ENCODE measurements at regions not wholly inside any gene's neighbourhood (a gene's known extent, or its start where the extent isn't known, plus 50 kb on each side); places are given as distances from the start of the nearest gene placed in this dataset.
"Not testable (repeated sequence)": the region's sequence is repeated elsewhere in the genome, so short reads cannot be mapped to it uniquely, and the experiment has no call there.

DNA sequence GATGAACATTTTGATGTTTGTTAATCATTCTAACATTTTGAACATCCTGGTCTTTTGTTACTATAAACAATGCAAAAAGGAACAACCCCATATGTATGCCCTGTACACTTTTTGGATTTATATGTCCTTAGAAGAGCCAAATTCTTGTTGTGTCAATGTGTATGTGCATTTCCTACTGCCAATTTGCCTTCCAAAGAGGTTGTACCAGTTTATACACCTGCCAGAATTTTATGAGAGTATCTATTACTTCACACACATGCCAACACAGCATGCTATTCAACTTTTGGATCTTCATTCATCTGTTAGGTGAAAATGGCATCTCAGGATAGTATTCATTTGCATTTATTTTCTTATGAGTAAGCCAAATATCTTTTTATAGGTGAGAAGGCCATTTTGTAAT is 162.0 kb upstream of the SEMA6A start:
- H3K9me3 ChIP-seq (ENCODE audit: control insufficient read depth in 1 of 2, low read length in 2 of 2) = no peaks in the 10 kb centered on the region
- no peak overlapping the region for H3K9ac ChIP-seq (ENCODE audit: low read depth in 1 of 2, low read length in 2 of 2)
- H3K4me1 ChIP-seq (ENCODE audit: control insufficient read depth in 1 of 2, insufficient read depth in 2 of 2, low read length in 2 of 2) = no peaks in the 10 kb centered on the region
- H3K36me3 ChIP-seq (ENCODE audit: control insufficient read depth in 1 of 2, insufficient read depth in 2 of 2, low read length in 2 of 2) = no peaks in the 10 kb centered on the region
- H3K4me3 ChIP-seq (ENCODE audit: low read depth in 1 of 2, low read length in 2 of 2) = no peak overlapping the region
- H3K27me3 ChIP-seq (ENCODE audit: control insufficient read depth in 1 of 2, insufficient read depth in 2 of 2, low read length in 2 of 2) = no peaks in the 10 kb centered on the region
- H3K27ac ChIP-seq (ENCODE audit: low read depth, low read length) = no peak overlapping the region

DNA sequence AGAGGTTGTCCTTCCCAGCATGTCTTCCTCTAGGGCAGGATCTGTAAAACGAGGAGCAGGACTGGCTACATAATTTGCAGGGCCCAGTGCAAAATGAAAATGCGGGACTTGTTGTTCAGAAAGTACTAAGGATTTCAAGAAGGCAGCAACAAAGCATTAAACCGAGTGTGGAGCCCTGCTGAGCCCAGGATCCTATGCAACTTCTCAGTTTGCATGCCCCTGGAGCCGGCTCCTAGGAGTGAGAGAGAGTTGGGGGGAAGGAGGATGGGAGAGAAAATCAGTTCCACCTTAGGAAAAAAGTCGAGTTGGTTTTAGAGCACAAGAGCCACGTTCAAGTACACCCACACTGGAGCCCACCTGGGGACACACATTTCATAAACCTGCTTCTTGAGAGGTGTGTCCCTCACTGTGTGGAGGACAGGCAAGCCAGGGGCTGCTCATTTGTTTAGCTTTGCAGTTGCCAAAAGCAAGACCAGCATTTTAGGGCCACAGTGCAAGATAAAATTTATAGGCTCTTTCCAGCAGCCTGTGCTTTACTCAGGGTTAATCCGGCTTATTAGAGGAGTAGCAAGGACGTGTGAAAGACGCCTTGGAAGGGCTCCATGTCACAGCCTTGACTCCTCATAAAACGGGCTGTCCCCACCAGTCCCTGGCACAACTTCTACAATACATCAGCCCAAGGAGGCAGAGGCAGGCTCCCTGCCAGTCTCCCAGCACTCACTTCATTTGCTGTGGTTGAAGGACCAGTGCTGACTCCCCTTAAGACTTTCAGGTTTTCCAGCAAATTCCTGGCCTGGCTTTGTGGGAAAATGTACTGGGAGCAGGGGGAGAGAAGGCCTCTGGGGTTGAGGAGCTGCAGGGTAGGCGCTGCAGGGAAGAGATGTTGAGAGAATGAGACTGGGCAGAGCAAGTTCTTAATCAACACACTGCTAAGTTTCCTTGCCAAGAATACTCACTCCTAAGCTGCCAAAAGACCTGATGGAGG is 159.7 kb upstream of the SEMA6A start:
- no peak overlapping the region for H3K4me3 ChIP-seq (ENCODE audit: low read depth in 1 of 2, low read length in 2 of 2)
- H3K9me3 ChIP-seq (ENCODE audit: control insufficient read depth in 1 of 2, low read length in 2 of 2) = no peaks in the 10 kb centered on the region
- no peaks in the 10 kb centered on the region for H3K36me3 ChIP-seq (ENCODE audit: control insufficient read depth in 1 of 2, insufficient read depth in 2 of 2, low read length in 2 of 2)
- no peak overlapping the region for H3K9ac ChIP-seq (ENCODE audit: low read depth in 1 of 2, low read length in 2 of 2)
- no peaks in the 10 kb centered on the region for H3K4me1 ChIP-seq (ENCODE audit: control insufficient read depth in 1 of 2, insufficient read depth in 2 of 2, low read length in 2 of 2)
- no peaks in the 10 kb centered on the region for H3K27me3 ChIP-seq (ENCODE audit: control insufficient read depth in 1 of 2, insufficient read depth in 2 of 2, low read length in 2 of 2)
- no peak overlapping the region for H3K27ac ChIP-seq (ENCODE audit: low read depth, low read length)

DNA sequence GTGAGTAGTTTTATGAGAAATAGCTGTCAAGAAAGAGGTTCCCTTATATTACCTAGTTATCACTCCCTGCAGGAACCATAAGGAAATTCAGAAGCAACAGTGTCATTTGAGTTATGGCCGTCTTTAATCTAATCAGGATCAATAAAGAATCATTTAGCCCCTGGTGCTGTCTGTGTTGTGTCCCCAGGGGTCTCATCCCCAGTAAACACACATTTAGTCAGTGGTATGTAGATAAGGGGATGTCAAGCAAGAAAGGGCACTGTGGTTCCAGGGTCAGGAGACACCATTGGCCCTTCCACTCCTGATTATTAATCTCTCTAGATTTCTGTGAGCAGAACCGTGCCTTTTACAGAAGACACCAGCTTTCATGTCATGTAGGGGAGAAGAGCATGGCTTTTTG is 158.0 kb upstream of the SEMA6A start:
- no peaks in the 10 kb centered on the region for H3K4me1 ChIP-seq (ENCODE audit: control insufficient read depth in 1 of 2, insufficient read depth in 2 of 2, low read length in 2 of 2)

DNA sequence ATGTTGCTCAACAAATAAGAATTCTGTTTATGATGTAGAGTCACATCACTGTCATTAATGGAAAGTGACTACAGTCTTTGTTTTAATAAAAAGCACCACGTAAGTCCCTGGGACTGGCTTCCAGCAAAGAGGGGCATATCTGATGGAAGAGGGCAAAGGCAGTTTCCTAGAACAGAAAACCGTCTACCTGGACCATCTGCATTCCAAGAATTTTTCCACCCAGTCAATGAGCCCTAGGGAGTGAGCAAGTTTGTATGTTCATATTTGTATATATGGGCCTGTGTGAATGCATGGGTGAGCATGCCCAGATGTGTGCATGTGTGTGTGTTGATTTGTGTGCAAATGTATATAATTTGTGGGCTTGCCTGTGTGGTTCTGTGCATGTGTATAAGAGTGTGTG is 156.8 kb upstream of the SEMA6A start:
- Histone ChIP-seq H3K4me1 (ENCODE audit: control insufficient read depth in 1 of 2, insufficient read depth in 2 of 2, low read length in 2 of 2) (no peaks in the 10 kb centered on the region), H3K9me3 (ENCODE audit: control insufficient read depth in 1 of 2, low read length in 2 of 2) (no peaks in the 10 kb centered on the region), H3K4me3 (ENCODE audit: low read depth in 1 of 2, low read length in 2 of 2) (no peak overlapping the region), H3K36me3 (ENCODE audit: control insufficient read depth in 1 of 2, insufficient read depth in 2 of 2, low read length in 2 of 2) (no peaks in the 10 kb centered on the region), H3K27me3 (ENCODE audit: control insufficient read depth in 1 of 2, insufficient read depth in 2 of 2, low read length in 2 of 2) (no peaks in the 10 kb centered on the region), H3K9ac (ENCODE audit: low read depth in 1 of 2, low read length in 2 of 2) (no peak overlapping the region), H3K27ac (ENCODE audit: low read depth, low read length) (no peak overlapping the region)

More for the DNA sequence above, 158.0 kb upstream of the SEMA6A start:
- Histone ChIP-seq H3K27me3 (ENCODE audit: control insufficient read depth in 1 of 2, insufficient read depth in 2 of 2, low read length in 2 of 2) (no peaks in the 10 kb centered on the region), H3K36me3 (ENCODE audit: control insufficient read depth in 1 of 2, insufficient read depth in 2 of 2, low read length in 2 of 2) (no peaks in the 10 kb centered on the region), H3K9ac (ENCODE audit: low read depth in 1 of 2, low read length in 2 of 2) (no peak overlapping the region), H3K9me3 (ENCODE audit: control insufficient read depth in 1 of 2, low read length in 2 of 2) (no peaks in the 10 kb centered on the region), H3K4me3 (ENCODE audit: low read depth in 1 of 2, low read length in 2 of 2) (no peak overlapping the region), H3K27ac (ENCODE audit: low read depth, low read length) (no peak overlapping the region)

DNA sequence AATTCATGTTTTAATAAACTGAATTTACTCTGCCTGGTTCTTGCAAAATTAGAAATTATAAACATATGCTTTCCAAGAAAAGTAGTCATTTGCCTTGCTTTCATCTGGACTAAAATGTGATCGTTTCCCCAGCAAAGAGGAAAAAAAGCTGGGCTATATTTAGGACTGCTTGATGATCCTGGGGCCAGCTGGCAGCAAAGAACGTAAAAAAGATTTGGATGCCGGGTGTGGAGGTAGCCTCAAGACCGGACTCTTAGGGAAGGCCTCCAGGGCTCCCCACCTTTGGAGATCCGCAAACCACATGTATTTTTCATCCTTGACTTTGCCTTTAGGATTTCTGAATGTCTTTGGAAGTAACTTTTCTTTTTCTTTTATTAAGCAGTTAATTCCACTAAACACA is 156.1 kb upstream of the SEMA6A start:
- Histone ChIP-seq H3K4me1 (ENCODE audit: control insufficient read depth in 1 of 2, insufficient read depth in 2 of 2, low read length in 2 of 2) (no peaks in the 10 kb centered on the region), H3K4me3 (ENCODE audit: low read depth in 1 of 2, low read length in 2 of 2) (no peak overlapping the region), H3K9me3 (ENCODE audit: control insufficient read depth in 1 of 2, low read length in 2 of 2) (no peaks in the 10 kb centered on the region), H3K27ac (ENCODE audit: low read depth, low read length) (no peak overlapping the region), H3K9ac (ENCODE audit: low read depth in 1 of 2, low read length in 2 of 2) (no peak overlapping the region), H3K27me3 (ENCODE audit: control insufficient read depth in 1 of 2, insufficient read depth in 2 of 2, low read length in 2 of 2) (no peaks in the 10 kb centered on the region), H3K36me3 (ENCODE audit: control insufficient read depth in 1 of 2, insufficient read depth in 2 of 2, low read length in 2 of 2) (no peaks in the 10 kb centered on the region)

DNA sequence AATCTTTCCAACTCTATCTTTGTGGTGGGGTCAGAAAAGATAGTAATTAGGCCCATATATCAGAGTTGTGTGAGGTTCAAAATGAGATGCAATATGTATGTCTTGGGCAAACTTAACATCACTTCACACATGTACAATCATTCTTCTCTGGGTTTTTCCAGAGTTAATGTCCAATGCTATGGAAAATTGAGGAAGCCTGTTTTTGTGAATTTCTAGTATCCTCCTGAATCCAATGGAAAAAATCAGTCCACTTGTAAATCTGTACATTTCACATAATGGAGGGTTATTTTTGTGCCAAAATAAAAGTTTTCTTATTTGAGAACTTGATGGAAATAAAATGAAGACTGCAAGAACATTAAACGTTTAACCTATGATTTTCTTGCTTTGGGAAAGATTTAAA is 155.6 kb upstream of the SEMA6A start:
- no peak overlapping the region for H3K4me3 ChIP-seq (ENCODE audit: low read depth in 1 of 2, low read length in 2 of 2)
- no peaks in the 10 kb centered on the region for H3K36me3 ChIP-seq (ENCODE audit: control insufficient read depth in 1 of 2, insufficient read depth in 2 of 2, low read length in 2 of 2)
- no peak overlapping the region for H3K9ac ChIP-seq (ENCODE audit: low read depth in 1 of 2, low read length in 2 of 2)
- H3K27me3 ChIP-seq (ENCODE audit: control insufficient read depth in 1 of 2, insufficient read depth in 2 of 2, low read length in 2 of 2) = no peaks in the 10 kb centered on the region
- no peaks in the 10 kb centered on the region for H3K4me1 ChIP-seq (ENCODE audit: control insufficient read depth in 1 of 2, insufficient read depth in 2 of 2, low read length in 2 of 2)
- no peak overlapping the region for H3K27ac ChIP-seq (ENCODE audit: low read depth, low read length)
- no peaks in the 10 kb centered on the region for H3K9me3 ChIP-seq (ENCODE audit: control insufficient read depth in 1 of 2, low read length in 2 of 2)

DNA sequence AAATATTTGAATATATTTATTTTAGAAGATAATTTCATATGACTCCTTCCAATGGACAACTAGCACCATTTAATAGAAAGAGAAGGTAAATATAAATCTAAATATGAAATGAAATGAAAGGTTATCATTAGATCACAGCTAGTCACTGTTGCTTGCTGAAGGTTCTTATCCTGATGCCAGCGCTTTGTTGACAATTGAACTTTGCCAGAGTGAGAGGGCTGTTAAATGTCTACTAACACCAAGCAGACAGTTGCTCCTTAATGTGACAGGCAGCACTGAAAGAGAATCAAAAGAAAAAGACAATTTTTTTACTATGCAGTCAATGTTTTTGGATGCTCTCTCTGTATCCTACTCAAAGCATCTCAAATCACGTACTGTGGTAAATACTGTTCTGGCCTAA is 152.6 kb upstream of the SEMA6A start:
- Histone ChIP-seq H3K4me1 (ENCODE audit: control insufficient read depth in 1 of 2, insufficient read depth in 2 of 2, low read length in 2 of 2) (no peaks in the 10 kb centered on the region), H3K9ac (ENCODE audit: low read depth in 1 of 2, low read length in 2 of 2) (no peak overlapping the region), H3K4me3 (ENCODE audit: low read depth in 1 of 2, low read length in 2 of 2) (no peak overlapping the region), H3K27me3 (ENCODE audit: control insufficient read depth in 1 of 2, insufficient read depth in 2 of 2, low read length in 2 of 2) (no peaks in the 10 kb centered on the region), H3K9me3 (ENCODE audit: control insufficient read depth in 1 of 2, low read length in 2 of 2) (no peaks in the 10 kb centered on the region), H3K27ac (ENCODE audit: low read depth, low read length) (no peak overlapping the region), H3K36me3 (ENCODE audit: control insufficient read depth in 1 of 2, insufficient read depth in 2 of 2, low read length in 2 of 2) (no peaks in the 10 kb centered on the region)

DNA sequence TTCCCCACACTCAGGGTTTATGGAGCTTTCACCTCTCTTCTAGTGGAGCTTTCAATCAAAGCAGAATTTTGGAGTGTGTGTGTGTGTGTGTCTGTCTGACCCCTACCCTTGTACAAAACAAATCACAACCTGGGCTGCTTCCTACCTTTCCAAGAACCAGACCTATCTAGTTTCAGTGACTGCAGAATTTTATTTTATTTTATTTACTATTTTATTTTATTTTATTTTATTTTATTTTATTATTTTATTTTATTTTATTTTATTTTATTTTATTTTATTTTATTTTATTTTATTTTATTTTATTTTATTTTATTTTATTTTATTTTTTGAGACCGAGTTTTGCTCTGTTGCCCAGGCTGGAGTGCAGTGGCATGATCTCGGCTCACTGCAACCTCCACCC is 151.6 kb upstream of the SEMA6A start:
- H3K36me3 ChIP-seq (ENCODE audit: control insufficient read depth in 1 of 2, insufficient read depth in 2 of 2, low read length in 2 of 2); H3K4me1 ChIP-seq (ENCODE audit: control insufficient read depth in 1 of 2, insufficient read depth in 2 of 2, low read length in 2 of 2); H3K9ac ChIP-seq (ENCODE audit: low read depth in 1 of 2, low read length in 2 of 2); H3K4me3 ChIP-seq (ENCODE audit: low read depth in 1 of 2, low read length in 2 of 2); H3K27ac ChIP-seq (ENCODE audit: low read depth, low read length); H3K27me3 ChIP-seq (ENCODE audit: control insufficient read depth in 1 of 2, insufficient read depth in 2 of 2, low read length in 2 of 2); H3K9me3 ChIP-seq (ENCODE audit: control insufficient read depth in 1 of 2, low read length in 2 of 2): not testable (repeated sequence)

DNA sequence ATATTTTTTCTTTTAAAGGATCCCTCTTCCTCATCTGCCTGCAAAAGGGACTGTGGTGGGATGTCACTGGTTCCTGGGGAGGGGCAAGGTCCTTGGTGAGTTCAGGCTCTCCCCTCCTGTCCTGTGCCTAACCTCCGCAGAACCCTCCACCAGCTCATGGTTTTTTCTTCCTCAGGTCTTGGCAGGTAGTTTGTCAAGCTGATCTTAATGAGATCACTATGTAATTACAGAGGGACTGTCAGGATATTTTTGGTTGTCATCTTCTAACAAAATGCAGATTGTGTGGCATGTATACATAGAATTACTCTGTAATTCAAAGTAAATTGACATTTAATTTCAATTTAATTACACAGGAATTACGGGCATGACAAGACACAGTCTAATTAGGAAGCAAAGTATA is 150.3 kb upstream of the SEMA6A start:
- Histone ChIP-seq H3K27me3 (ENCODE audit: control insufficient read depth in 1 of 2, insufficient read depth in 2 of 2, low read length in 2 of 2) (no peaks in the 10 kb centered on the region), H3K27ac (ENCODE audit: low read depth, low read length) (no peak overlapping the region), H3K4me1 (ENCODE audit: control insufficient read depth in 1 of 2, insufficient read depth in 2 of 2, low read length in 2 of 2) (no peaks in the 10 kb centered on the region), H3K36me3 (ENCODE audit: control insufficient read depth in 1 of 2, insufficient read depth in 2 of 2, low read length in 2 of 2) (no peaks in the 10 kb centered on the region), H3K9ac (ENCODE audit: low read depth in 1 of 2, low read length in 2 of 2) (no peak overlapping the region), H3K4me3 (ENCODE audit: low read depth in 1 of 2, low read length in 2 of 2) (no peak overlapping the region), H3K9me3 (ENCODE audit: control insufficient read depth in 1 of 2, low read length in 2 of 2) (no peaks in the 10 kb centered on the region)

DNA sequence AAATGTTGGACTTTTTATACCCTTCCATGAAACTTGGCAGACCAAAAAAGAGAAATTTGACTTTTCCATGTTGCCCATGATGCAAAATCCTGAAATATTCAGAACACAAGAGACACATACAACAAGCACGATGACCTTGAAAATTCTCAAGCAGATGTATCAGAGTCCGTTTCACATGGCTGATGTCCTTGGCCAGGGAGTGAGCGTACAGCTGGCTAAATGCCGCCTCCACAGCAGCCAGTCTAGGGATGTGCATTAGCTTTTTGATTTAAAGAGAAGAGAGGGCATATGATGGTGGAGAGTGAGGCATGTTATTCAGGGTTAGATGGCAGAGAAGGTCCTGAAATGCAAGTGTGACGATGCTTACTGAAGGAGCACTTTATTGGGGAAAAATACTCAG is 148.0 kb upstream of the SEMA6A start:
- no peaks in the 10 kb centered on the region for H3K4me1 ChIP-seq (ENCODE audit: control insufficient read depth in 1 of 2, insufficient read depth in 2 of 2, low read length in 2 of 2)
- H3K9ac ChIP-seq (ENCODE audit: low read depth in 1 of 2, low read length in 2 of 2) = no peak overlapping the region
- no peak overlapping the region for H3K27ac ChIP-seq (ENCODE audit: low read depth, low read length)
- H3K9me3 ChIP-seq (ENCODE audit: control insufficient read depth in 1 of 2, low read length in 2 of 2) = no peaks in the 10 kb centered on the region
- no peaks in the 10 kb centered on the region for H3K36me3 ChIP-seq (ENCODE audit: control insufficient read depth in 1 of 2, insufficient read depth in 2 of 2, low read length in 2 of 2)
- H3K4me3 ChIP-seq (ENCODE audit: low read depth in 1 of 2, low read length in 2 of 2) = no peak overlapping the region
- H3K27me3 ChIP-seq (ENCODE audit: control insufficient read depth in 1 of 2, insufficient read depth in 2 of 2, low read length in 2 of 2) = no peaks in the 10 kb centered on the region
